Mucosa of descending colon (tissue), 3 donors: ENCODE measurements at regions not wholly inside any gene's neighbourhood (a gene's known extent, or its start where the extent isn't known, plus 50 kb on each side); places are given as distances from the start of the nearest gene placed in this dataset.

Experiments
- ATAC-seq: fragments of 200-7000 bp; cut with Tn5 transposase; one replicate; pipeline ENCODE4 v1.9.1; 2020; ENCODE audit warnings: mild to moderate bottlenecking, moderate library complexity
- DNase-seq, 3 donors: peaks; one replicate each; pipeline ENCODE4 v3.0.0-alpha.2; 2020
- H3K36me3 ChIP-seq: fragments of 200-600 bp; one replicate; pipeline ENCODE4 v1.8.0; 2021; ENCODE audit warnings: low read depth, mild to moderate bottlenecking
- H3K4me1 ChIP-seq: fragments of 200-600 bp; one replicate; pipeline ENCODE4 v1.8.0; 2021; ENCODE audit warnings: low read depth, mild to moderate bottlenecking
- H3K4me3 ChIP-seq: fragments of 200-600 bp; one replicate; pipeline ENCODE4 v1.8.0; 2021; ENCODE audit warnings: mild to moderate bottlenecking
- H3K9me3 ChIP-seq: fragments of 200-600 bp; one replicate; pipeline ENCODE4 v1.8.0; 2021; ENCODE audit warnings: mild to moderate bottlenecking
- CTCF ChIP-seq: fragments of 200-600 bp; IDR thresholded peaks from one replicate; pipeline ENCODE4 v1.8.0; 2022; ENCODE audit warnings: antibody characterized with exemption, mild to moderate bottlenecking
- intact Hi-C, 2 donors: fragments of 100-400 bp; cut with DNase I in 1 of 2; cut with micrococcal nuclease in 1 of 2; formaldehyde crosslinking; loops; one replicate each; pipeline versions ENCODE4 v1.11.0 to v1.11.1; 2022; cut with DNase I, micrococcal nuclease
- donor health status: DM: no; HTN: no; CAD: no; lungs with moderate emphysema.
- donor health status: DM: no; HTN: no; CAD: no.
- donor health status: DM: no; HTN: yes; CAD: no.

- no peaks in the 10 kb centered on the region for H3K36me3 ChIP-seq
- ATAC-seq = no peak
- H3K4me1 ChIP-seq = no peaks in the 10 kb centered on the region
- no peaks in the 10 kb centered on the region for H3K9me3 ChIP-seq
- intact Hi-C loops = no loop called here
- no peak for DNase-seq
- H3K4me3 ChIP-seq = no peak overlapping the region
- no peak for TF ChIP-seq CTCF
Observed at GRCh38 chr6:1178590-1178989, 133.3 kb upstream of the FOXQ1 start.

DNA sequence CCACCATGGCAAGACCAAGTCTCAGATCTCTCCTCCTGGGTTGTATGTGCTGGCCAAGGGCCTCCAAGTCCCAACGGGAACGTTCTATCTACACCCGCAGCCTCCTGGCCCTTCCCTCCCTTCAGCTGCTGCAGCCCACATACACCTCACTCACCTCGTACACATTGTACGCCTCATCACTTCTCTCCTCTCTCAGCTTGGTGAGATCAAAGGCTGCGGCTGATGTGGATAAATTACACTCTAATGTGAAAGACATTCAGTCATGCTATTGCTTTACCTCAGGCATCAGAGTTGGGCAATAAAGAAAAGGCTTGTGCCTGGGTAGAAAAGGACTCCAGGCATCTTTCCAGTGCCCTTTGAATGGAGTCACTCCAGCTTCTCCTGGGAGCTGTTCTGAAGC lies 135.3 kb upstream of the FOXQ1 start:
- intact Hi-C loops = no loop called here
- H3K36me3 ChIP-seq = no peaks in the 10 kb centered on the region
- H3K4me1 ChIP-seq = no peaks in the 10 kb centered on the region
- H3K9me3 ChIP-seq = no peaks in the 10 kb centered on the region
- DNase-seq = no peak
- no peak for TF ChIP-seq CTCF
- ATAC-seq = no peak
- no peak overlapping the region for H3K4me3 ChIP-seq

GRCh38 chr6:1175877-1176276 lies 136.0 kb upstream of the FOXQ1 start:
- intact Hi-C loops = no loop called here
- Histone ChIP-seq H3K9me3 (no peaks in the 10 kb centered on the region), H3K36me3 (no peaks in the 10 kb centered on the region), H3K4me1 (no peaks in the 10 kb centered on the region), H3K4me3 (no peak overlapping the region)
- no peak for TF ChIP-seq CTCF
- DNase-seq = no peak
- ATAC-seq = no peak

GRCh38 chr6:1170794-1171193 lies 141.1 kb upstream of the FOXQ1 start:
- H3K9me3 ChIP-seq = no peaks in the 10 kb centered on the region
- TF ChIP-seq CTCF = no peak
- DNase-seq (no peak), ATAC-seq (no peak)
- intact Hi-C loops = no loop called here
- no peaks in the 10 kb centered on the region for H3K36me3 ChIP-seq
- H3K4me3 ChIP-seq = no peak overlapping the region
- H3K4me1 ChIP-seq = no peaks in the 10 kb centered on the region

- no peak for TF ChIP-seq CTCF
- intact Hi-C loops = no loop called here
- no peaks in the 10 kb centered on the region for H3K4me1 ChIP-seq
- no peaks in the 10 kb centered on the region for H3K9me3 ChIP-seq
- DNase-seq (no peak), ATAC-seq (no peak)
- no peak overlapping the region for H3K4me3 ChIP-seq
- H3K36me3 ChIP-seq = no peaks in the 10 kb centered on the region
Observed at GRCh38 chr6:1164600-1164999, 147.3 kb upstream of the FOXQ1 start.

GRCh38 chr6:1163501-1163900 lies 148.4 kb upstream of the FOXQ1 start:
- no peak for DNase-seq
- H3K36me3 ChIP-seq = no peaks in the 10 kb centered on the region
- no peaks in the 10 kb centered on the region for H3K9me3 ChIP-seq
- no peak overlapping the region for H3K4me3 ChIP-seq
- no peaks in the 10 kb centered on the region for H3K4me1 ChIP-seq
- ATAC-seq = no peak
- intact Hi-C loops = no loop called here
- TF ChIP-seq CTCF = no peak
